Spinal cord (tissue), 9 donors: ENCODE measurements at regions not wholly inside any gene's neighbourhood (a gene's known extent, or its start where the extent isn't known, plus 50 kb on each side); places are given as distances from the start of the nearest gene placed in this dataset.
A peak's percentile ranks its signal among the peaks of the same experiment; 100 is the strongest.

Experiments
- DNase-seq, 6 donors: peaks; one replicate each; pipeline versions ENCODE4 v3.0.0 to v3.0.0-alpha.2; 2013 to 2015; ENCODE audit warnings: low spot score in 6 of 6, low read depth in 4 of 6
- H3K27ac ChIP-seq: one replicate; pipeline ENCODE4 v1.5.1; 2013; ENCODE audit warnings: low read depth, low read length, control low read depth
- H3K27me3 ChIP-seq: one replicate; pipeline ENCODE4 v1.6.1; 2013; ENCODE audit warnings: low read length; ENCODE audit not compliant: control insufficient read depth, insufficient read depth
- H3K36me3 ChIP-seq: one replicate; pipeline ENCODE4 v1.6.1; 2013; ENCODE audit warnings: low read length; ENCODE audit not compliant: control insufficient read depth, insufficient read depth
- H3K4me1 ChIP-seq: one replicate; pipeline ENCODE4 v1.6.1; 2013; ENCODE audit warnings: low read length; ENCODE audit not compliant: control insufficient read depth, insufficient read depth
- H3K4me3 ChIP-seq: one replicate; pipeline ENCODE4 v1.5.1; 2013; ENCODE audit warnings: low read depth, low read length, control low read depth
- H3K9me3 ChIP-seq: one replicate; pipeline ENCODE4 v1.6.1; 2013; ENCODE audit warnings: low read length; ENCODE audit not compliant: control insufficient read depth, insufficient read depth
- WGBS: methylation state at CpG from one replicate; pipeline ENCODE4 v1.1.5; 2013; ENCODE audit warnings: missing lambda C conversion rate; ENCODE audit not compliant: insufficient coverage; 5-methylcytosine and 5-hydroxymethylcytosine counted together
- donor health status: healthy.

GRCh38 chrX:145178268-145178667 is 69.0 kb upstream of the SPANXN1 start:
- H3K27ac ChIP-seq, result no peak overlapping the region
- DNase-seq, result no peak
- H3K36me3 ChIP-seq, result no peaks in the 10 kb centered on the region
- H3K4me1 ChIP-seq, result no peaks in the 10 kb centered on the region
- H3K9me3 ChIP-seq, result no peaks in the 10 kb centered on the region
- H3K27me3 ChIP-seq, result no peaks in the 10 kb centered on the region
- no peak overlapping the region for H3K4me3 ChIP-seq

DNA sequence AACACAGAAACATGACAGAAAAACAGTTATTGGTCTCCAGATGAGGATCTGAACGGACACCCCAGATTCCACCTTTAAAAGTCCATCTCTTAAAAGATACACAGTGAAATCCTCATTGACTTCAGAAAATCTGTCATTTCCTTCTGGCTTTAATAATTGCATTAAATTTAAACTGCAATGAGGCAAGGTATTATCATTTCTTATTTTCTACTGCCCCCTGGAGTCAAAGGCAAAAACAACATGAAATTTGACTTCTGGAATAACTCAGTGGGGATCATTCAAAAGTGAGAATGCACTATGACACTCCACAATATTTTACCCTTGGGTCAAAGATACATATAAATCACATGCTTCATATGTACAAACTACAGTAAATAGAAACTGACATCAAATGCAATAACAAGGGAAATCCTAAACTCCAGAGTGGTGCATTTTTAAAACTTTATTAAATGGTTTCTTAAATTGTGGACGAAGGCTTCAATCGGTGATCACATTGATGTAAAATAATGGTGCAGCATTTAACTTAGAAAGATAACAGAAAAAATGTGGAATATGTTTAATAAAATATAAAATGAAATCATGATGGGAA is 56.4 kb upstream of the SPANXN1 start:
- no peaks in the 10 kb centered on the region for H3K36me3 ChIP-seq
- no peaks in the 10 kb centered on the region for H3K27me3 ChIP-seq
- peak in 5 of 6 donors; percentile 6 to 79 (median 15) for DNase-seq
- no peaks in the 10 kb centered on the region for H3K4me1 ChIP-seq
- H3K4me3 ChIP-seq, result no peak overlapping the region
- WGBS, result no CpG with 5 or more reads among the region's 3 CpGs
- H3K27ac ChIP-seq, result no peak overlapping the region
- H3K9me3 ChIP-seq, result no peaks in the 10 kb centered on the region
